ENCODE measurements at regions not wholly inside any gene's neighbourhood (a gene's known extent, or its start where the extent isn't known, plus 50 kb on each side); places are given as distances from the start of the nearest gene placed in this dataset.

DNA sequence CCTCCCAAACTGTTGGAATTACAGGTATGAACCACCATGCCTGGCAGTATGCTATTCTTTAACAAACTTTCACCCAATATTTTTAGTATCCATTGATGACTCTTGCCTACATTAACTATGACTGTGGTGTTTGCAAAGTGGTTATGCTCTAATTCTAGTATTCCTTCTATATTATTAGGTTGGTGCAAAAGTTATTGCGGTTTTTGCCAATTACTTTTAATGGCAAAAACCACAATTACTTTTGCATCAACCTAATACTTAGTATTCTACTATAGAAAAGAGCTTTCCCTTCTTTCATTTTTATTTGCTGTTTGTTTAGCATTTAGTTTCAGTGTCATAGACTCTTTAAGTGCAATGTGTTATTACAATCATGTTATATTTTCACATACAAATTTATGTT lies 760.6 kb downstream of the NR2F2 start:
- no peaks in the 10 kb centered on the region for H3K9me3 ChIP-seq (ENCODE audit: control insufficient read depth, insufficient read depth, low read depth, low read length)
- DNase-seq (ENCODE audit: low read depth in 2 of 2) = no peak

DNA sequence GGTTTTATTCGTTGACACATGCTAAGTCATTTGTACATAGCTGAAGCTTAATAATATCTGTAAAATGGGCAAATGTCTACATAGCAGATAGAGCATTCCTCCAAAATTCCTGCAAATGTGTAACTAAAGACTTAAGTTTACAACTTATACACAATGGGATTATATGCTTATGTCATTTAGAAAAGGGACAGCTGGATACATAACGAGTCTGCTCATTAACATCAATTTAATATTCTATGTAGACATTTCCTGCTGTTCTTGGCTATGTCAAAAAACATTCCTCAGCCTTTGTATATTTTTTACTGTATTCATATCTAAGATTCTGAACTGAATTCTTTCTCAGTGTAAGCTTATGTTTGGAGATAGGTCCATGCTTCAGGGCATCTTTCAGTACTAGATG lies 762.2 kb downstream of the NR2F2 start:
- Histone ChIP-seq H3K9me3 (ENCODE audit: control insufficient read depth, insufficient read depth, low read depth, low read length) (no peaks in the 10 kb centered on the region), H3K4me2 (ENCODE audit: extremely low read depth, insufficient read depth, low read length) (no peak overlapping the region), H2AFZ (ENCODE audit: low read length) (no peak overlapping the region), H4K20me1 (ENCODE audit: control insufficient read depth, extremely low read depth, insufficient read depth, low read length) (no peaks in the 10 kb centered on the region), H3K4me1 (ENCODE audit: control insufficient read depth, extremely low read depth, insufficient read depth, low read length) (no peaks in the 10 kb centered on the region), H3K4me3 (replicated peaks in 1 of 4; ENCODE audit: control extremely low read depth in 1 of 4, insufficient read depth in 1 of 4, low read depth in 3 of 4, low read length in 4 of 4) (no peak overlapping the region), H3K9ac (ENCODE audit: insufficient read depth, low read length) (no peak overlapping the region), H3K79me2 (ENCODE audit: control insufficient read depth, insufficient read depth, low read length) (no peaks in the 10 kb centered on the region), H3K27ac (ENCODE audit: insufficient read depth, low read length) (no peak overlapping the region), H3K36me3 (ENCODE audit: control insufficient read depth, insufficient read depth, low read length) (no peaks in the 10 kb centered on the region), H3K27me3 (ENCODE audit: control insufficient read depth, insufficient read depth, low read length) (no peaks in the 10 kb centered on the region)
- TF ChIP-seq, protein P1, sequence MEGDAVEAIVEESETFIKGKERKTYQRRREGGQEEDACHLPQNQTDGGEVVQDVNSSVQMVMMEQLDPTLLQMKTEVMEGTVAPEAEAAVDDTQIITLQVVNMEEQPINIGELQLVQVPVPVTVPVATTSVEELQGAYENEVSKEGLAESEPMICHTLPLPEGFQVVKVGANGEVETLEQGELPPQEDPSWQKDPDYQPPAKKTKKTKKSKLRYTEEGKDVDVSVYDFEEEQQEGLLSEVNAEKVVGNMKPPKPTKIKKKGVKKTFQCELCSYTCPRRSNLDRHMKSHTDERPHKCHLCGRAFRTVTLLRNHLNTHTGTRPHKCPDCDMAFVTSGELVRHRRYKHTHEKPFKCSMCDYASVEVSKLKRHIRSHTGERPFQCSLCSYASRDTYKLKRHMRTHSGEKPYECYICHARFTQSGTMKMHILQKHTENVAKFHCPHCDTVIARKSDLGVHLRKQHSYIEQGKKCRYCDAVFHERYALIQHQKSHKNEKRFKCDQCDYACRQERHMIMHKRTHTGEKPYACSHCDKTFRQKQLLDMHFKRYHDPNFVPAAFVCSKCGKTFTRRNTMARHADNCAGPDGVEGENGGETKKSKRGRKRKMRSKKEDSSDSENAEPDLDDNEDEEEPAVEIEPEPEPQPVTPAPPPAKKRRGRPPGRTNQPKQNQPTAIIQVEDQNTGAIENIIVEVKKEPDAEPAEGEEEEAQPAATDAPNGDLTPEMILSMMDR (conservative IDR thresholded peaks at IDR 0.05 in 1 of 2, IDR thresholded peaks at IDR 0.05 in 1 of 2; ENCODE audit: low read depth in 1 of 2, low read length in 2 of 2) = no peak
- TF ChIP-seq EZH2 (IDR thresholded peaks at IDR 0.05; ENCODE audit: low read length, missing control alignments) = no peak
- no peak for DNase-seq (ENCODE audit: low read depth in 2 of 2)

More for the DNA sequence above, 760.6 kb downstream of the NR2F2 start:
- H3K79me2 ChIP-seq (ENCODE audit: control insufficient read depth, insufficient read depth, low read length) = no peaks in the 10 kb centered on the region
- TF ChIP-seq EZH2 (IDR thresholded peaks at IDR 0.05; ENCODE audit: low read length, missing control alignments) = no peak
- TF ChIP-seq, protein P1 (conservative IDR thresholded peaks at IDR 0.05 in 1 of 2, IDR thresholded peaks at IDR 0.05 in 1 of 2; ENCODE audit: low read depth in 1 of 2, low read length in 2 of 2) = no peak
- H2AFZ ChIP-seq (ENCODE audit: low read length) = no peak overlapping the region
- H3K27me3 ChIP-seq (ENCODE audit: control insufficient read depth, insufficient read depth, low read length) = no peaks in the 10 kb centered on the region
- no peaks in the 10 kb centered on the region for H3K36me3 ChIP-seq (ENCODE audit: control insufficient read depth, insufficient read depth, low read length)
- H4K20me1 ChIP-seq (ENCODE audit: control insufficient read depth, extremely low read depth, insufficient read depth, low read length) = no peaks in the 10 kb centered on the region
- no peak overlapping the region for H3K4me2 ChIP-seq (ENCODE audit: extremely low read depth, insufficient read depth, low read length)
- H3K9ac ChIP-seq (ENCODE audit: insufficient read depth, low read length) = no peak overlapping the region
- H3K4me3 ChIP-seq (replicated peaks in 1 of 4; ENCODE audit: control extremely low read depth in 1 of 4, insufficient read depth in 1 of 4, low read depth in 3 of 4, low read length in 4 of 4) = no peak overlapping the region
- H3K4me1 ChIP-seq (ENCODE audit: control insufficient read depth, extremely low read depth, insufficient read depth, low read length) = no peaks in the 10 kb centered on the region
- H3K27ac ChIP-seq (ENCODE audit: insufficient read depth, low read length) = no peak overlapping the region

- Histone ChIP-seq H3K4me3 (replicated peaks in 1 of 4; ENCODE audit: control extremely low read depth in 1 of 4, insufficient read depth in 1 of 4, low read depth in 3 of 4, low read length in 4 of 4) (no peak overlapping the region), H3K9ac (ENCODE audit: insufficient read depth, low read length) (no peak overlapping the region), H3K4me1 (ENCODE audit: control insufficient read depth, extremely low read depth, insufficient read depth, low read length) (no peaks in the 10 kb centered on the region), H3K9me3 (ENCODE audit: control insufficient read depth, insufficient read depth, low read depth, low read length) (no peaks in the 10 kb centered on the region), H2AFZ (ENCODE audit: low read length) (no peak overlapping the region), H3K4me2 (ENCODE audit: extremely low read depth, insufficient read depth, low read length) (no peak overlapping the region), H3K36me3 (ENCODE audit: control insufficient read depth, insufficient read depth, low read length) (no peaks in the 10 kb centered on the region), H4K20me1 (ENCODE audit: control insufficient read depth, extremely low read depth, insufficient read depth, low read length) (no peaks in the 10 kb centered on the region), H3K27me3 (ENCODE audit: control insufficient read depth, insufficient read depth, low read length) (no peaks in the 10 kb centered on the region), H3K27ac (ENCODE audit: insufficient read depth, low read length) (no peak overlapping the region), H3K79me2 (ENCODE audit: control insufficient read depth, insufficient read depth, low read length) (no peaks in the 10 kb centered on the region)
- no peak for TF ChIP-seq EZH2 (IDR thresholded peaks at IDR 0.05; ENCODE audit: low read length, missing control alignments)
- TF ChIP-seq, protein P1 (conservative IDR thresholded peaks at IDR 0.05 in 1 of 2, IDR thresholded peaks at IDR 0.05 in 1 of 2; ENCODE audit: low read depth in 1 of 2, low read length in 2 of 2) = no peak
- peak in 1 of 2 donors; percentile 31 for DNase-seq (ENCODE audit: low read depth in 2 of 2)
Measured at GRCh38 chr15:97096303-97096835, 765.9 kb downstream of the NR2F2 start.

Data from fibroblast of lung (primary cell).